ENCODE measurements at regions not wholly inside any gene's neighbourhood (a gene's known extent, or its start where the extent isn't known, plus 50 kb on each side); places are given as distances from the start of the nearest gene placed in this dataset.

GRCh38 chr2:20565101-20565622, 85.7 kb downstream of the HS1BP3 start:
- no peaks in the 10 kb centered on the region for H3K36me3 ChIP-seq
- intact Hi-C loops (cut with DNase I; ENCODE audit: low total_unique reads): no loop called here
- in situ Hi-C loops (cut with MboI; ENCODE audit: low pct_ligation_motif_present in 1 of 4, low pct_unique_long_range_greater_than_20kb in 1 of 4, low sequenced_read_pairs in 3 of 4): no loop called here
- 83 to 100% methylated on average over 2 to 6 of the region's 7 CpGs for WGBS, 2 donors (ENCODE audit: low coverage in 1 of 2)
- no peaks in the 10 kb centered on the region for H3K9me3 ChIP-seq
- no peaks in the 10 kb centered on the region for H3K4me1 ChIP-seq
- no peak overlapping the region for H3K27ac ChIP-seq
- no peak for DNase-seq
- TF ChIP-seq POLR2A (IDR thresholded peaks at IDR 0.05) (no peak), EP300 (IDR thresholded peaks at IDR 0.05; ENCODE audit: low read depth) (no peak), POLR2AphosphoS5 (IDR thresholded peaks at IDR 0.05) (no peak)
- TF ChIP-seq, protein P1, sequence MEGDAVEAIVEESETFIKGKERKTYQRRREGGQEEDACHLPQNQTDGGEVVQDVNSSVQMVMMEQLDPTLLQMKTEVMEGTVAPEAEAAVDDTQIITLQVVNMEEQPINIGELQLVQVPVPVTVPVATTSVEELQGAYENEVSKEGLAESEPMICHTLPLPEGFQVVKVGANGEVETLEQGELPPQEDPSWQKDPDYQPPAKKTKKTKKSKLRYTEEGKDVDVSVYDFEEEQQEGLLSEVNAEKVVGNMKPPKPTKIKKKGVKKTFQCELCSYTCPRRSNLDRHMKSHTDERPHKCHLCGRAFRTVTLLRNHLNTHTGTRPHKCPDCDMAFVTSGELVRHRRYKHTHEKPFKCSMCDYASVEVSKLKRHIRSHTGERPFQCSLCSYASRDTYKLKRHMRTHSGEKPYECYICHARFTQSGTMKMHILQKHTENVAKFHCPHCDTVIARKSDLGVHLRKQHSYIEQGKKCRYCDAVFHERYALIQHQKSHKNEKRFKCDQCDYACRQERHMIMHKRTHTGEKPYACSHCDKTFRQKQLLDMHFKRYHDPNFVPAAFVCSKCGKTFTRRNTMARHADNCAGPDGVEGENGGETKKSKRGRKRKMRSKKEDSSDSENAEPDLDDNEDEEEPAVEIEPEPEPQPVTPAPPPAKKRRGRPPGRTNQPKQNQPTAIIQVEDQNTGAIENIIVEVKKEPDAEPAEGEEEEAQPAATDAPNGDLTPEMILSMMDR (IDR thresholded peaks at IDR 0.05): no peak
- H3K27me3 ChIP-seq: no peaks in the 10 kb centered on the region
- no peak overlapping the region for H3K4me3 ChIP-seq

DNA sequence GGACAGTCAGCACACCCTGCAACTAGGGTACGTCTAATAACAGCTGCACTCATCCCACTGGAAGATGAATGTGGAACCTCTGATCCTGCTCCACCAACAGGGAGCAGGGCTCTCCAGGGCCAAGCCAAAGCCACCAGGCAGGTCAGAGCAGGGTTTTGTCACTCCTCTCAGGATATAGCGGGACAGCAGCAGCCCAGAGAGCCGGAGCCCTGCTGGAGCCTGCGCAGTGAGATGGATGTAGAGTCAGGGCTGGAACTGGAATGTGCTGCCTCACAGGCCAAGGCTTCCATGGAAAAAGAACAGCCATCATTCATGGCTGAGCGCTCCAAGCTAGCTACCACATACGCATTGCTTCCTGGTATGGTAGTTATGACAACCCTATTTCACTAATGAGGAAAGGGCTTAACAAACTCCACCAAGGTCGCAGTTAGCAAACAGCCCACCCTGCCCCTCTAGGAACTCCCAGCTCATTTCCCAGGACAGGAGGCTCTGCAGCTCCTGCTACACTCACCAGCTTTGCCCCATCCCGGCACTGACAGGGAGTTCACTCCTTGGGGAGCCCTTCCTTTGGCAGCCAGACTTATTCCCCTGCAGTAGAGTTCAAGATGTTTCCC, 85.2 kb downstream of the HS1BP3 start:
- Histone ChIP-seq H3K27ac (no peak overlapping the region), H3K27me3 (no peaks in the 10 kb centered on the region), H3K4me3 (no peak overlapping the region), H3K36me3 (no peaks in the 10 kb centered on the region), H3K9me3 (no peaks in the 10 kb centered on the region), H3K4me1 (no peaks in the 10 kb centered on the region)
- in situ Hi-C loops (cut with MboI; ENCODE audit: low pct_ligation_motif_present in 1 of 4, low pct_unique_long_range_greater_than_20kb in 1 of 4, low sequenced_read_pairs in 3 of 4) (no loop called here), intact Hi-C loops (cut with DNase I; ENCODE audit: low total_unique reads) (no loop called here)
- WGBS, 2 donors (ENCODE audit: low coverage in 1 of 2): 76% methylated on average over 8 of the region's 8 CpGs; no CpG with 5 or more reads in 1 of the 2 donors
- no peak for DNase-seq
- no peak for TF ChIP-seq POLR2AphosphoS5 (IDR thresholded peaks at IDR 0.05)

DNA sequence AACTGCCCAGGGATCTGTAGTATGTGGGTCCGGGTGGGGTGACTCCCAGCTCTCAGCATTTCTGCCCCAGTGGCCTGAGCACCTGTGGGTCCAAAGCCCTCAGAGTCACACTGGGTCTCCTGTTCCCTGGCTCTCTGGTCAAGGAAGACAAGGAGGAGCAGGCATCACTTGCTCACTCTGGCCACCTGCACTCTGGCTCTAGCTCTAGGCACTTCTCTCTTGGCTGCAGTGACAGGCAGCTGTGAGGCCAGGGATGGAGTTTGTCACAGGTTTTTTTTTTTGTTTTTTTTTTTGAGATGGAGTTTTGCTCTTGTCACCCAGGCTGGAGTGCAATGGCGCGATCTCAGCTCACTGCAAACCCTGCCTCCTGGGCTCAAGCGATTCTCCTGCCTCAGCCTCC, 84.6 kb downstream of the HS1BP3 start:
- no peak for DNase-seq
- Histone ChIP-seq H3K9me3 (no peaks in the 10 kb centered on the region), H3K27me3 (no peaks in the 10 kb centered on the region), H3K4me3 (no peak overlapping the region), H3K36me3 (no peaks in the 10 kb centered on the region), H3K4me1 (no peaks in the 10 kb centered on the region), H3K27ac (no peak overlapping the region)
- in situ Hi-C loops (cut with MboI; ENCODE audit: low pct_ligation_motif_present in 1 of 4, low pct_unique_long_range_greater_than_20kb in 1 of 4, low sequenced_read_pairs in 3 of 4) (no loop called here), intact Hi-C loops (cut with DNase I; ENCODE audit: low total_unique reads) (no loop called here)
- WGBS, 2 donors (ENCODE audit: low coverage in 1 of 2): 93% methylated on average over 4 of the region's 4 CpGs; no CpG with 5 or more reads in 1 of the 2 donors
- TF ChIP-seq, protein P1 (IDR thresholded peaks at IDR 0.05): no peak
- no peak for TF ChIP-seq POLR2AphosphoS5 (IDR thresholded peaks at IDR 0.05)
- TF ChIP-seq EP300 (IDR thresholded peaks at IDR 0.05; ENCODE audit: low read depth): no peak
- TF ChIP-seq POLR2A (IDR thresholded peaks at IDR 0.05): no peak

DNA sequence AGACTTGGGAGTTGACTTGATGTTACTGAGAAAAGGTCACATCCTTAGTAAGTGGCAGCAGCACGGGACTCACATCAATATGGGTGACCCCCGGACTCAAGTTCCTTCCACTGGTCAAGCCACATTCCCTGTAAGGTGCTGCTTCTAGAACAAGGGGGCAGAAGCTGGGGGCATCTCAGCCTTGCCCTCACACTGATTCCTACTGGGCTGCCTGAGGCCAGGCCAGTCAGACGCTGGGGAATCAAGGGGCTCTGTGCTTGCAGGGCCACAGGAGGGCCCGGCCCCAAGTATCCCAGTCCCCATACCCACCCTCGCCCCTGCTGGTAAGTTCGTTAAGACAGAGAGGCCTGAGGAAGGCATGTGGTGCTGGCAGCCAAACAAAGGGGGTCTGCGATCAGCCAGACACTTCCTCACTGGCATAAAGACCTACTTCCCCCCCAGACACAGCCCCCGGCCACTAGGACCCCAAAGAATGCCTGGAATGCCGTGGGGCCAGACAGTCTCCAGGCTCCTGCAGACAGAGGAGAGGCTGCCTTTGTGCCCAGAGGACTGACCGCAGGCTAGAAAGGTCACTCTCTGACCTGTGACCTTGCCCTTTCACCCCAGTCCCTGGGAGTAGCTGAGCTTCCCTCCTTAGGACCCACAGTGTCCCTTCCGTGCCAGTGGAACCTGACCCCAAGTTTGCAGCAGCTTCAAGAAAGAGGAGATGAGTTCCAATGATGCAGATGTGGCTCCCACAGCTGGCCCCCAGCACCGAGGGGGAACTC, 83.6 kb downstream of the HS1BP3 start:
- H3K4me1 ChIP-seq: no peaks in the 10 kb centered on the region
- DNase-seq: no peak
- no peak overlapping the region for H3K4me3 ChIP-seq
- no peaks in the 10 kb centered on the region for H3K27me3 ChIP-seq
- no peaks in the 10 kb centered on the region for H3K36me3 ChIP-seq
- intact Hi-C loops (cut with DNase I; ENCODE audit: low total_unique reads) (no loop called here), in situ Hi-C loops (cut with MboI; ENCODE audit: low pct_ligation_motif_present in 1 of 4, low pct_unique_long_range_greater_than_20kb in 1 of 4, low sequenced_read_pairs in 3 of 4) (no loop called here)
- no peaks in the 10 kb centered on the region for H3K9me3 ChIP-seq
- H3K27ac ChIP-seq: peak overlapping the region in 2 of 4 donors; percentile 18 to 35
- TF ChIP-seq POLR2A (IDR thresholded peaks at IDR 0.05) (no peak), POLR2AphosphoS5 (IDR thresholded peaks at IDR 0.05) (no peak), EP300 (IDR thresholded peaks at IDR 0.05; ENCODE audit: low read depth) (no peak)
- TF ChIP-seq, protein P1 (IDR thresholded peaks at IDR 0.05): no peak
- WGBS, 2 donors (ENCODE audit: low coverage in 1 of 2): 83 to 100% methylated on average over 2 to 12 of the region's 12 CpGs
